ENCODE measurements at regions not wholly inside any gene's neighbourhood (a gene's known extent, or its start where the extent isn't known, plus 50 kb on each side); places are given as distances from the start of the nearest gene placed in this dataset.
"Not testable (repeated sequence)": the region's sequence is repeated elsewhere in the genome, so short reads cannot be mapped to it uniquely, and the experiment has no call there.

DNA sequence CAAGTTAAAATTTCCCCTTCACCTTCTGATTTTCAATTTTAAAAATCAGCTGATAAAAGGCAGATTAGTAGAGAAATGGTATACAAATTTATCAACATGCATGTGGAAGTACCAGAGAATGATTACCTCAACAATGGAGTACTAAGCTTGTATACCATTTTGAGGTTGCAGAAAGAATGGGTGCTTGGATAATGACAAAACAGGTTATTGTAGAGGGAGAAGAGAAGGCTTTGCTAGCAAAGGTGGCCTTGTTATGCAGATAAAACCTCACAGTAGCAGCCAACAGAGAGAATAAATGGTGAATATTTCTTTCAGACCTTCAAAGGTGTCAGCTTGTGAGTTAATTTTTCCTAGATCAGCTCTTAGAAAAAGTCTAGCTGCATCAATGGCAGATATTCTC, 1174.9 kb upstream of the ADGRL4 start:
- no peak for ATAC-seq
- DNase-seq = no peak

DNA sequence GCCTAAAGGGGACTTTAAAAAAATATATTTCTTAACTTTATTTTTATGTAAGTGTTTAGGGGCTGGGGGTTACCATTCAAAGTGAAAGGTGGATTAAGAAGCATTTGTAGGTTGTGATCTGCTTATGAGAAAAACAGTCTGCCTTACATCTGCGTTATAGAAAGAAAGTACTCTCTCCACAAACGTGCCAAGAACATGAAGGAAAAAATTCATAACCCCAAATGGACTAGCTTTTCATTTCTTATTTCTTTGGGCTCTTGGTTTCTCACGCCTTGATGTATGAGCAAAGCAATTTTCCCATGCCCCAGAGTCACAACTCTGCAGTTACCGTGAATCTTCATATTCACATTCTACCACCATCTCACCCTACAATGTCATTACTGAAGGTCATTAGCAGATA, 1165.1 kb upstream of the ADGRL4 start:
- ATAC-seq = no peak

GRCh38 chr1:80170811-80171485, 1164.4 kb upstream of the ADGRL4 start:
- no peak for ATAC-seq
- no peak for DNase-seq

More for the DNA sequence above, 1165.1 kb upstream of the ADGRL4 start:
- DNase-seq = no peak

GRCh38 chr1:80164150-80164549, 1157.6 kb upstream of the ADGRL4 start:
- DNase-seq (no peak), ATAC-seq (no peak)

- ATAC-seq = no peak
Measured at GRCh38 chr1:80163686-80164085, 1157.2 kb upstream of the ADGRL4 start.

DNA sequence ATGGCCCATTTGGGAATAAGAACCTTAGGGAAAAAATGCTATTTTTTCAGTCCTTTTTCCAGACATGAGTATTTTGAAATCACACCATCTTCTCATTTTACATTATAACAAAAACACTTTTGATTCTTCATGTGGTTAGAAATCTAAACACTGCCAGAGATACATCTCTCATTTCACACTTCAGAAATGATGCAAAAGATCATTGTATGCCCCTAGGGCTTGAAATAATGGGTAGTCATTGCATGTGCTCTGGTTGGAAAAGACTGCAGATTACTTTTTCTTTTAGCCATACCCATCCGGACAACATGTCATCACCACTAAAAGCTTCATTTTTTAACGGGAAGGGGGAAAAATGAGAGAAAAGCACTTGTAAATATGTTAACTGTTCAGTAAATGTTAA, 1152.2 kb upstream of the ADGRL4 start:
- ATAC-seq (no peak), DNase-seq (no peak)

More at GRCh38 chr1:80163686-80164085, 1157.2 kb upstream of the ADGRL4 start:
- DNase-seq = no peak

GRCh38 chr1:80158266-80158665, 1151.7 kb upstream of the ADGRL4 start:
- ATAC-seq (no peak), DNase-seq (no peak)

- DNase-seq (no peak), ATAC-seq (no peak)
Measured at GRCh38 chr1:80155371-80155770, 1148.8 kb upstream of the ADGRL4 start.

DNA sequence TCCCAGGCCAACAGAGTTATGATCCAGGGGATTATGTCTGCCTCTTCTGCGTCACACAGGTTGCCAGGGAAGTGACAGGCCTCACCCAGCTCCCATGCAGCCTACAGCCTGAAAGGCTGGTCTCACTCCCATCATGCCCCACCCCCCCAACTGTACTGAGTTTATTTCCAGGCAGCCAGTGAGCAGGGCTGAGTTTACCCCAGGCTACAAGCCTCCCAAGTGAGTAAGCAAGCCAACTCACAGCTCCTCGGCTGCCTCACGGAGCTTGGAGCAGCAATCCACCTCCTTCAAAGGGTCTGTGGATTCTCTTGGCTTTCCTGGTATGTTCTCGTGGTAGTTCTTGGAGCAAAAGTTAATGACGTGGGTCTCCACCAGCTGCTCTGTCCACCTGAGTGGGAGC, 1147.6 kb upstream of the ADGRL4 start:
- ATAC-seq (no peak), DNase-seq (no peak)

DNA sequence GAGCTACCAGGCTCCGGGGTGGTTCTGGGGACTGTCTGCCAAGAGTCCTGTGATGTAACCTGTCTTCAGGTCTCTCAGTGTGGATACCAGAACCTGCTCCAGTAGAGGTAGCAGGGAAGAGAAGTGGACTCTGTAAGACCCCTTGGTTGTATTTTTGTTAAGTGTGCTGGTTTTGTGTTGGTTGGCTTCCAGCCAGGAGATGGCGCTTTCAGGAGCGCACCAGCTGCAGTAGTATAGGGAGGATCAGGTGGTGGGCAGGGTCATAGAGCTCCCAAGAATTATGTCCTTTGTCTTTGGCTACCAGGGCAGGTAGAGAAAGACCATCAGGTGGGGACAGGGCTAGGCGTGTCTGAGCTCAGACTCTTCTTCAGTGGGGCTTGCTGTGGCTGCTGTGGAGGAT, 1147.2 kb upstream of the ADGRL4 start:
- DNase-seq (no peak), ATAC-seq (no peak)

DNA sequence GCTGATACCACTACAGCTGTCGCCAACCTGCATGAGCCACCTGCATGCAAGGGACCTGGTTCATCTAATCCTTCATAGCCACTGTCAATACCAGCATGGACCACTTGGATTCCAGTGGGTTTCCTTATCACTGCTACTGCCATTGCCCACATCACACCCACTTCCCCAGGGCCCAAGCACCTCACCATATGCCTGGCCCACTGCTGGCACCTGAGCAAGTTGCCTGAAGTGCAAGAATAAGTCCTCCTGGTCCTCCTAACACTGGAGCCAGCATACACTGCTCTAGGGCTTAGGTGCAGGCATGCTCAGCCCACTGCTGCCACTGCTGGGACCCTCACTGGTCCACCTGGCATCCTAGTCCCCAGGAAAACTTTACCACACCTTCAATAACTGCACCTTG, 1136.8 kb upstream of the ADGRL4 start:
- ATAC-seq = no peak
- no peak for DNase-seq

GRCh38 chr1:80137946-80138602, 1131.5 kb upstream of the ADGRL4 start:
- not testable (repeated sequence) for DNase-seq, ATAC-seq

GRCh38 chr1:80113168-80114038, 1106.9 kb upstream of the ADGRL4 start:
- ATAC-seq (no peak), DNase-seq (no peak)

DNA sequence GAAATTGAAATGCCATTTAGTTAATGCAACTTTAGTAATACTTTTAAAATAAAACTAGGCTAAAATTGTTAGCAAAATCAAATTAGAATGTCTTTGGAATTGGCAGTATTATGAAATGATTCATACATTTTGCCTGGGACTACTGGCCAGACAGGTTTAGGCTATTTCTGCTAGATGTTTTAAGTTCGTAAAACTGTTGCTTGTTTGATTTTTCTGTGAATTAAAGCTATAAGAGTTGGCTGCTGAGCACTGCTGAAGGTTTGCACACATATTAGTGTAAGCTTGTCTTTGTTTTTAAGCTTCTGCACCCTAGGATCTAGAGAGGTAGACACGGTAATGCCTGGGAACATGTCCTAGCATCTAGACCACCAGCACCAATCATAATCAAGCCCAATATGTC, 1094.6 kb upstream of the ADGRL4 start:
- no peak for DNase-seq
- no peak for ATAC-seq

DNA sequence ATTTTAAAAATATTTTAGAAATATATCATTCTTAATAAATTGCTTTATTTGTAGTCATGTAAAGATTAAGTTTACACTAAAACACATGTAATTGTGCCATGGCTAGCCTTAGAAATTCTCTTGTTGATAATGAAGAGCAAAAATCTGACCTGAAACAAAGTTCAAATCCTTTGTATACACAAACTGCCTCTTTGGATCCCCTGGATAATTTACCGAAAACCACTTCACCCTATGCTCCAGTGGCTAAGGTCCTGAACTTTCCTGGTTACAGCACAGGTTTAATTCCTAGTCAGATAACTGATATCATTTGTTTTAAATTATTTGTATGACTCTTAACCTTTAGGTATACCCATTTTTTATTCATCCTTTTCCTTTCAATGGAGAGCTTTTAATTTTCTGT, 1093.2 kb upstream of the ADGRL4 start:
- no peak for ATAC-seq
- no peak for DNase-seq

GRCh38 chr1:80085067-80085466, 1078.5 kb upstream of the ADGRL4 start:
- DNase-seq (no peak), ATAC-seq (no peak)

DNA sequence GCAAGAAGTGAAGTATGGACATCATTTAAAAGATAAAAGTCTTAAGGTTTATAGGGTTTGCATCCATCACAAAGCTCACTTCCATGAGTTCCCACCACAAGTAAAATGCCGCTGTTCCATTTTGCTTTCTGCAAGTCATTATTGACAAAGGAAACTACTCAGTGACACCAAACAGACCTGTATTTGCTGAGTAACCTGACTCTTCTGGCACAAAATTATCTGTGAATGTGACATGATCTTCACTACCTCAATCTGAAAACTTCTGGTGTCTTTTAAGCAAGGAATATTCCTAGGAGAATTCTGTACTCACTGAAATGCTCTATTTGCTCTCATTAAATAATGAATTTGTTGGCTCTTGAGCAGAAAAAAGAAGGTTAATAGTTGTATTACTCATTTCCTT, 1077.4 kb upstream of the ADGRL4 start:
- DNase-seq = no peak
- ATAC-seq = no peak

DNA sequence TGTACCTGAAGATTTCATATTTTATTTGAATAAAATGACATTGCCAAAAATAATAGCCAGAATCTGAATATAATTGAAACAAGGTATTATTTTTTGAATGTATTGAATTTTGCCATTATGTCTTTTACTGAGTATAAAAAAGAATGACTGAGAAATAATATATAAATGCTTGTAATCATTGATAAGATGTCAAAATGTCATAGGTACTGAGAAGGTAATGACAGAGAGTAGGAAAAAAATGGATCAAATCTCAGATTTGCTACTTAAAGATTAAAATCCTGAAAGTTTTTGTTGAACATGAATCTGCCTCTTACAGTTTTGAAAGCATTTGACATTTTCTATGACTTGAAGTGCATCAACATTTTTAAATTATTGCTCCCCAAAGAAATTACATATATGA, 1069.9 kb upstream of the ADGRL4 start:
- ATAC-seq (no peak), DNase-seq (no peak)

GRCh38 chr1:80075351-80075750, 1068.8 kb upstream of the ADGRL4 start:
- ATAC-seq (no peak), DNase-seq (no peak)

DNA sequence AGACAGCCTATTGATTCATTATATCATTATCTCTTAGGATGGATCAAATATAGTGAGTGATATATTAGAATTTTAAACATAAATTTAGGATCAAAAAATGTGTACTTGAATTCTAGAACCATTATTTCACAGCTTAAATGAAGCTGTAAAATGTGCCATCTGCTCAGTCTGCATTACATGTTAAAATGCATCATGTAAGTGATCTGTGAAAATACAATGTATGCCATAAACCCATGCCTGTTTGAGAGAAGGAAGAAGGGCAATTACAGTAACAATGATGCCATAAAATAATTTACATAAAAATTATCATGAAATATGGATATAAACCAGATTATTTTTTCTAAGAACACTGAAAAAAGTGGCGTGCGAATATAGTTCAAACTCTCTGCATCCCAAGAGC, 1066.0 kb upstream of the ADGRL4 start:
- no peak for ATAC-seq

DNA sequence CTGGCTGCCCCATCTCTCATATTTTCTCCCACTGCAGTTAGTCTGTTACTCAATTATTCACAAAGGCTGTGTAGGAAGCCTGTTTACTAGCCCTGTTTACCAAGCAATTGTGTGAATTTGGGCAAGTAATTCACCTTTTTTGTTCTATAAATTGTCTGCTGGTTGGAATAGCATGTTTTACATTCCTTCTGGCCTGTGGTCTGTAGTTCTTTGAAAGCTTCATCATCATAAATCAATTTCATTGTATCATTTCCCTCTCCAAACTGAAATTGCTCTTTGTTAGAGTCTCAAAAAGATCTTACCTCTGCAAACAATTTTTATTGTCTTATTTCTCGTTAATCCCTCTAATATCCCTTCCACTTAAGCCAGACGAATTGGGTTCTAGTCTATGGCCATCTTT, 1059.5 kb upstream of the ADGRL4 start:
- DNase-seq (no peak), ATAC-seq (no peak)

More for the DNA sequence above, 1066.0 kb upstream of the ADGRL4 start:
- DNase-seq = no peak

DNA sequence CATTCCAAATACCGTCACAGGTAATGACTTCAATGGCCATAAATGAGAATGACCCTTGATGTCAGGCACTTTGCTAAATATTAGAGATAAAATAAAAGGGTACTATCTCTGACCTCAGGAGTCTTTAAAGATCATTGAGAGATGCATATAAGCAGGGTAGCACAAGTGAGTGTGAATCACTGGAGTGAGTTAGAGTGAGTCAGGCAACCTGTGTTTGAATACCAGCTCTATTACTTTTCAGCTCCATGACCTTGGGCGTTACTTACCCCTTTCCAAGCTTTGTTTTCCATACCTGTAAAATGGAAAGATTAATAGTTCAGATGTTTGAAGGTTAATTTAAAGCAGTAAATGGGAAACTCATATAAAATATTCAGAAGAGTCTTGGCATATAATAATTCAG, 1058.0 kb upstream of the ADGRL4 start:
- DNase-seq (no peak), ATAC-seq (no peak)

DNA sequence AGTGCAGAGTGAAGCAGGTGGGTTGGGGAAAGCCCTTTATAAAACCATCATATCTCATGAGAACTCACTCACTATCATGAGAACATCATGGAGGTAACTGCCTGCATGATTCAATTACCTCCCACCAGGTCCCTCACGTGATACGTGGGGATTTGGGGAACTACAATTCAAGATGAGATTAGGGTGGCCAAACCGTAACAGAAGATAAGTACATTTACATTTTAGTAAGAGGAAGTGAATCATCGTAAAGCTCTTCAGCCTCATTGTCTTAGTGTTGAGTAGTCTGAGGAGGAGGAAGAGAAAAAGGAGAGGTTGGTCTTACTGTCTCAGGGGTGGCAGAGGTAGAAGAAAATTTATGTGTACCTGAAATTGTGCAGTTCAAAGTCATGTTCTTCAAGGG, 1053.4 kb upstream of the ADGRL4 start:
- DNase-seq (no peak), ATAC-seq (no peak)

Measured in stimulated activated naive CD8-positive, alpha-beta T cell treated with anti-CD3 and anti-CD28 coated beads, Interleukin-15, Interleukin-2, amounts not matched to agents 100 U/mL and 50 U/mL, for 24 hours (primary cell).